IMR-90 (cell line): ENCODE measurements at regions not wholly inside any gene's neighbourhood (a gene's known extent, or its start where the extent isn't known, plus 50 kb on each side); places are given as distances from the start of the nearest gene placed in this dataset.
A peak's percentile ranks its signal among the peaks of the same experiment; 100 is the strongest.

Experiments used
- ATAC-seq: fragments of 200-7000 bp; cut with Tn5 transposase; 2 replicates; pipeline ENCODE4 v1.9.1; 2020; ENCODE audit warnings: low read depth, mild to moderate bottlenecking, moderate library complexity
- BruUV-seq: library from RNA; stranded (reverse); fragments of 400-500 nt; replicated peaks from 2 replicates; lab custom pipeline; 2021; lab: Mats Ljungman, UMichigan
- CTCF ChIA-PET: fragments of 300-600 bp; formaldehyde crosslinking; extraction: SDS; loops from one replicate; lab custom pipeline; 2021; ENCODE audit warnings: antibody characterized with exemption; lab: Yijun Ruan, JAX
- POLR2A ChIA-PET: fragments of 300-600 bp; sonication (Branson Sonifier 250); formaldehyde crosslinking; loops from one replicate; lab custom pipeline; 2022; ENCODE audit warnings: antibody characterized with exemption; ENCODE audit not compliant: unreplicated experiment; lab: Charles Lee
- DNase-seq: peaks from one replicate; pipeline ENCODE4 v3.0.0; 2013
- H2AFZ ChIP-seq: replicated peaks from 2 replicates; pipeline ENCODE3; 2013; ENCODE audit warnings: low read length, mild to moderate bottlenecking; ENCODE audit not compliant: poor library complexity
- H2AK5ac ChIP-seq: 2 replicates; pipeline ENCODE4 v1.6.1; 2013; ENCODE audit warnings: low read depth, low read length, inconsistent platforms
- H2AK9ac ChIP-seq: replicated peaks from 2 replicates; pipeline ENCODE3; 2013; ENCODE audit warnings: mild to moderate bottlenecking, low read depth, low read length, moderate library complexity; ENCODE audit not compliant: poor library complexity
- H2BK120ac ChIP-seq: 2 replicates; pipeline ENCODE4 v1.6.1; 2013; ENCODE audit warnings: low read depth, low read length, inconsistent platforms
- H2BK15ac ChIP-seq: 3 replicates; pipeline ENCODE4 v1.6.1; 2013; ENCODE audit warnings: low read depth, low read length, inconsistent platforms
- H2BK20ac ChIP-seq: 2 replicates; pipeline ENCODE4 v1.6.1; 2013; ENCODE audit warnings: low read depth, mild to moderate bottlenecking, inconsistent platforms, low read length, moderate library complexity
- H2BK5ac ChIP-seq: 2 replicates; pipeline ENCODE4 v1.6.1; 2013; ENCODE audit warnings: mild to moderate bottlenecking, low read depth, low read length, inconsistent platforms; ENCODE audit not compliant: poor library complexity, severe bottlenecking
- H3K14ac ChIP-seq: replicated peaks from 2 replicates; pipeline ENCODE4 v1.6.1; 2013; ENCODE audit warnings: low read depth, low read length, inconsistent platforms
- H3K18ac ChIP-seq: 2 replicates; pipeline ENCODE4 v1.6.1; 2013; ENCODE audit warnings: low read depth, low read length, control low read depth
- H3K23ac ChIP-seq: 2 replicates; pipeline ENCODE4 v1.6.1; 2013; ENCODE audit warnings: low read depth, low read length, inconsistent platforms
- H3K27ac ChIP-seq: 2 replicates; pipeline ENCODE4 v1.5.1; 2013; ENCODE audit warnings: mild to moderate bottlenecking, control low read depth, low read length; ENCODE audit not compliant: insufficient read depth
- H3K27me3 ChIP-seq: 2 replicates; pipeline ENCODE4 v1.6.1; 2013; ENCODE audit warnings: low read length; ENCODE audit not compliant: control insufficient read depth, insufficient read depth
- H3K36me3 ChIP-seq: 2 replicates; pipeline ENCODE4 v1.6.1; 2013; ENCODE audit warnings: low read length, mixed read lengths; ENCODE audit not compliant: control insufficient read depth, insufficient read depth
- H3K4ac ChIP-seq: 2 replicates; pipeline ENCODE4 v1.6.1; 2013; ENCODE audit warnings: low read depth, low read length, inconsistent platforms
- H3K4me1 ChIP-seq: 2 replicates; pipeline ENCODE4 v1.6.1; 2013; ENCODE audit warnings: low read length, mixed read lengths; ENCODE audit not compliant: control insufficient read depth, insufficient read depth
- H3K4me2 ChIP-seq: 2 replicates; pipeline ENCODE4 v1.6.1; 2013; ENCODE audit warnings: low read depth, mild to moderate bottlenecking, control low read depth, low read length, moderate library complexity
- H3K4me3 ChIP-seq: 2 replicates; pipeline ENCODE4 v1.5.1; 2013; ENCODE audit warnings: low read depth, mild to moderate bottlenecking, control low read depth, low read length, moderate library complexity; ENCODE audit not compliant: insufficient read depth
- H3K56ac ChIP-seq: 2 replicates; pipeline ENCODE4 v1.6.1; 2013; ENCODE audit warnings: low read length, inconsistent platforms; ENCODE audit not compliant: insufficient read depth; ENCODE audit errors: extremely low read depth
- H3K79me1 ChIP-seq, 2 experiments: 2 replicates each; pipeline ENCODE4 v1.6.1; 2013; ENCODE audit warnings: low read length in 2 of 2, inconsistent platforms in 1 of 2, low read depth in 1 of 2
- H3K9ac ChIP-seq: 2 replicates; pipeline ENCODE4 v1.6.1; 2013; ENCODE audit warnings: low read depth, low read length, control low read depth
- H3K9me1 ChIP-seq: 2 replicates; pipeline ENCODE4 v1.6.1; 2013; ENCODE audit warnings: low read length, inconsistent platforms; ENCODE audit not compliant: insufficient read depth
- H3K9me3 ChIP-seq: 2 replicates; pipeline ENCODE4 v1.6.1; 2013; ENCODE audit warnings: low read length; ENCODE audit not compliant: control insufficient read depth, insufficient read depth
- H4K20me1 ChIP-seq: 2 replicates; pipeline ENCODE4 v1.6.1; 2013; ENCODE audit warnings: low read length, inconsistent platforms; ENCODE audit not compliant: insufficient read depth
- H4K5ac ChIP-seq: 2 replicates; pipeline ENCODE4 v1.6.1; 2013; ENCODE audit warnings: mild to moderate bottlenecking, low read depth, low read length, control low read depth
- H4K8ac ChIP-seq, 2 experiments: 2 replicates each; pipeline ENCODE4 v1.6.1; 2013; ENCODE audit warnings: low read depth in 2 of 2, low read length in 2 of 2, control low read depth in 1 of 2, inconsistent platforms in 1 of 2
- H4K91ac ChIP-seq: 2 replicates; pipeline ENCODE4 v1.6.1; 2013; ENCODE audit warnings: low read depth, low read length, inconsistent platforms; ENCODE audit not compliant: insufficient read depth
- CEBPB ChIP-seq: IDR thresholded peaks from 2 replicates; pipeline ENCODE4 v1.6.1; 2012; ENCODE audit warnings: low read depth, low read length, improper control_type of control experiment
- CHD1 ChIP-seq: IDR thresholded peaks from 2 replicates; pipeline ENCODE4 v1.6.1; 2012; ENCODE audit warnings: low read depth, low read length, improper control_type of control experiment
- SMC3 ChIP-seq: fragments of 150-350 bp; IDR thresholded peaks from 2 replicates; pipeline ENCODE4 v1.6.1; 2016; ENCODE audit warnings: low read depth, mild to moderate bottlenecking, antibody characterized with exemption, low read length, moderate library complexity
- WGBS, 2 experiments: methylation state at CpG; one replicate each; pipeline versions ENCODE4 v1.1.5 to v1.1.7; 2013; ENCODE audit warnings: missing lambda C conversion rate in 2 of 2; ENCODE audit not compliant: insufficient read length in 1 of 2; ENCODE audit errors: extremely low coverage in 2 of 2; 5-methylcytosine and 5-hydroxymethylcytosine counted together
- dilution Hi-C: fragments of 300-500 bp; cut with HindIII; formaldehyde crosslinking; loops from one replicate; pipeline ENCODE4 v1.14.3; 2018; ENCODE audit warnings: low sequenced_read_pairs; ENCODE audit not compliant: unreplicated experiment
- in situ Hi-C: fragments of 300-500 bp; cut with MboI; formaldehyde crosslinking; loops from 3 replicates; pipeline ENCODE4 v1.14.3; 2019; ENCODE audit warnings: low sequenced_read_pairs, inconsistent platforms, mixed read lengths
- intact Hi-C: fragments of 100-400 bp; cut with micrococcal nuclease; formaldehyde crosslinking; loops from 2 replicates; pipeline ENCODE4 v1.10.0; 2022

GRCh38 chr7:116447436-116447835, 52.1 kb upstream of the CAV2 start:
- H3K9me1 ChIP-seq = peaks cover 3% of the 10 kb centered on the region; the same call in 1 of the 2 replicates
- H4K5ac ChIP-seq = no peak overlapping the region
- no peak overlapping the region for H2AK5ac ChIP-seq
- H2AFZ ChIP-seq = no peak overlapping the region
- no peak overlapping the region for H4K8ac ChIP-seq
- H2BK15ac ChIP-seq = no peak overlapping the region
- TF ChIP-seq CHD1 (no peak), CEBPB (no peak), SMC3 (no peak)
- no peak for ATAC-seq
- H3K4me3 ChIP-seq = no peak overlapping the region
- H3K27ac ChIP-seq = no peak overlapping the region
- no peak overlapping the region for H2AK9ac ChIP-seq
- POLR2A ChIA-PET = interaction anchor here (1.2 kb wide), 1 partner anchor 79 kb away, joined by 4 read pairs; no protein-coding TSS in a partner anchor
- no peaks in the 10 kb centered on the region for H3K9me3 ChIP-seq
- no peak overlapping the region for H2BK20ac ChIP-seq
- intact Hi-C loops (loop anchor here (10.0 kb wide), 2 partner anchors 47 to 137 kb away; partner anchors contain the start of gene CAV2), dilution Hi-C loops (no loop called here), in situ Hi-C loops (no loop called here)
- H4K20me1 ChIP-seq = no peaks in the 10 kb centered on the region
- CTCF ChIA-PET = no interaction called here
- H3K27me3 ChIP-seq = no peaks in the 10 kb centered on the region
- H3K79me1 ChIP-seq = peaks cover 3 to 9% of the 10 kb centered on the region in 2 experiments; a peak in 3 of 4 replicates
- peak overlapping the region; percentile 73 for H2BK5ac ChIP-seq
- no peak overlapping the region for H3K18ac ChIP-seq
- H3K4me2 ChIP-seq = no peak overlapping the region
- H3K56ac ChIP-seq = no peak overlapping the region
- H3K4ac ChIP-seq = no peak overlapping the region
- H3K23ac ChIP-seq = no peak overlapping the region
- no peak for DNase-seq
- WGBS, 2 experiments = no CpG with 5 or more reads among the region's 2 CpGs
- no TSS peak for BruUV-seq
- no peak overlapping the region for H3K14ac ChIP-seq
- H3K4me1 ChIP-seq = peaks cover 11% of the 10 kb centered on the region
- no peak overlapping the region for H4K91ac ChIP-seq
- no peaks in the 10 kb centered on the region for H3K36me3 ChIP-seq
- H3K9ac ChIP-seq = no peak overlapping the region
- H2BK120ac ChIP-seq = no peak overlapping the region
